ENCODE measurements at regions not wholly inside any gene's neighbourhood (a gene's known extent, or its start where the extent isn't known, plus 50 kb on each side); places are given as distances from the start of the nearest gene placed in this dataset.
"Not testable (repeated sequence)": the region's sequence is repeated elsewhere in the genome, so short reads cannot be mapped to it uniquely, and the experiment has no call there.

DNA sequence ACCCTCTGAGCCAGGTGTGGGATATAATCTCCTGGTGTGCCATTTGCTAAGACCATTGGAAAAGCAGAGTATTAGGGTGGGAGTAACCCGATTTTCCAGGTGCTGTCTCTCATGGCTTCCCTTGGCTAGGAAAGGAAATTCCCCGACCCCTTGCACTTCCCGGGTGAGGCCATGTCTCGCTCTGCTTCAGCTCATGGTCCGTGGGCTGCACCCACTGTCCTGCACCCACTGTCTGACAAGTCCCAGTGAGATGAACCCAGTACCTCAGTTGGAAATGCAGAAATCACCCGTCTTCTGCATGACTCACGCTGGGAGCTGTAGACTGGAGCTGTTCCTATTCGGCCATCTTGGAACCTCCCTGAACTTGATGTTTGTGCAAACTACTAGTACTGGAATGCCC, 828.5 kb upstream of the CDH6 start:
- not testable (repeated sequence) for TF ChIP-seq CTCF, POLR2A (IDR thresholded peaks at IDR 0.05)
